WTC11 (cell line): ENCODE measurements at regions not wholly inside any gene's neighbourhood (a gene's known extent, or its start where the extent isn't known, plus 50 kb on each side); places are given as distances from the start of the nearest gene placed in this dataset.
"Not testable (repeated sequence)": the region's sequence is repeated elsewhere in the genome, so short reads cannot be mapped to it uniquely, and the experiment has no call there.

ENCODE experiments used
- ATAC-seq: fragments of 200-7000 bp; cut with Tn5 transposase; 2 replicates; pipeline ENCODE4 v1.10.0; 2021; ENCODE audit warnings: mild to moderate bottlenecking, moderate library complexity
- CTCF ChIA-PET: fragments of 300-600 bp; sonication (Branson Sonifier 250); formaldehyde crosslinking; loops from one replicate; lab custom pipeline; 2021; ENCODE audit warnings: antibody characterized with exemption; lab: Charles Lee
- POLR2A ChIA-PET: fragments of 350-600 bp; sonication (Branson Sonifier 250); formaldehyde crosslinking; loops from one replicate; lab custom pipeline; 2021; ENCODE audit warnings: antibody characterized with exemption; lab: Charles Lee
- DNase-seq: peaks from one replicate; pipeline ENCODE4 v3.0.0; 2021; ENCODE audit warnings: low spot score
- H3K27ac Mint-ChIP-seq: 2 replicates; pipeline ENCODE4 v1.8.0; 2021; ENCODE audit warnings: mixed read lengths
- H3K27me3 Mint-ChIP-seq: 2 replicates; pipeline ENCODE4 v1.8.0; 2021; ENCODE audit warnings: low read depth, mild to moderate bottlenecking, moderate library complexity, mixed read lengths
- H3K36me3 Mint-ChIP-seq: 2 replicates; pipeline ENCODE4 v1.8.0; 2021; ENCODE audit warnings: mixed read lengths
- H3K4me1 Mint-ChIP-seq: 2 replicates; pipeline ENCODE4 v1.8.0; 2022; ENCODE audit warnings: mixed read lengths
- H3K4me3 Mint-ChIP-seq: 2 replicates; pipeline ENCODE4 v1.8.0; 2021; ENCODE audit warnings: mild to moderate bottlenecking, moderate library complexity, mixed read lengths
- H3K9me3 Mint-ChIP-seq: 2 replicates; pipeline ENCODE4 v1.8.0; 2021; ENCODE audit warnings: mixed read lengths
- ATF6 ChIP-seq: sonication (generic); formaldehyde crosslinking; IDR thresholded peaks from 2 replicates; pipeline ENCODE4 v1.8.1; 2023; ENCODE audit warnings: mild to moderate bottlenecking, missing genetic modification reagents
- CREB1 ChIP-seq: sonication (generic); formaldehyde crosslinking; IDR thresholded peaks from 2 replicates; pipeline ENCODE4 v1.8.0; 2023; ENCODE audit warnings: mild to moderate bottlenecking, missing genetic modification reagents
- E2F1 ChIP-seq: sonication (generic); formaldehyde crosslinking; IDR thresholded peaks from 2 replicates; pipeline ENCODE4 v1.8.0; 2022; ENCODE audit warnings: mild to moderate bottlenecking, missing genetic modification reagents
- E2F5 ChIP-seq: sonication (generic); formaldehyde crosslinking; IDR thresholded peaks from 2 replicates; pipeline ENCODE4 v1.8.1; 2022; ENCODE audit warnings: mild to moderate bottlenecking, moderate library complexity, missing genetic modification reagents
- ELF4 ChIP-seq: sonication (generic); formaldehyde crosslinking; IDR thresholded peaks from 2 replicates; pipeline ENCODE4 v1.8.1; 2022; ENCODE audit warnings: low read depth, mild to moderate bottlenecking, moderate library complexity, missing genetic modification reagents
- EMX1 ChIP-seq: fragments of 250-450 bp; sonication (Bioruptor Pico); IDR thresholded peaks from 2 replicates; pipeline ENCODE4 v1.8.0; 2021; ENCODE audit warnings: mild to moderate bottlenecking
- ESRRA ChIP-seq: sonication (generic); formaldehyde crosslinking; IDR thresholded peaks from 2 replicates; pipeline ENCODE4 v1.8.1; 2022; ENCODE audit warnings: mild to moderate bottlenecking, missing genetic modification reagents, borderline replicate concordance
- GTF2I ChIP-seq: fragments of 250-450 bp; sonication (Bioruptor Pico); conservative IDR thresholded peaks from 2 replicates; pipeline ENCODE4 v1.4.0; 2021; ENCODE audit warnings: mild to moderate bottlenecking
- IRF1 ChIP-seq: sonication (generic); formaldehyde crosslinking; IDR thresholded peaks from 2 replicates; pipeline ENCODE4 v1.8.0; 2023; ENCODE audit warnings: missing genetic modification reagents
- JUN ChIP-seq: sonication (generic); formaldehyde crosslinking; IDR thresholded peaks from 2 replicates; pipeline ENCODE4 v1.8.0; 2023; ENCODE audit warnings: mild to moderate bottlenecking, missing genetic modification reagents
- OVOL2 ChIP-seq: fragments of 250-450 bp; sonication (Bioruptor Pico); IDR thresholded peaks from 2 replicates; pipeline ENCODE4 v1.9.0; 2021; ENCODE audit warnings: mild to moderate bottlenecking, borderline replicate concordance
- SMAD3 ChIP-seq: sonication (generic); formaldehyde crosslinking; IDR thresholded peaks from 2 replicates; pipeline ENCODE4 v1.8.0; 2022; ENCODE audit warnings: missing genetic modification reagents, mild to moderate bottlenecking, borderline replicate concordance
- SMAD4 ChIP-seq: sonication (generic); formaldehyde crosslinking; IDR thresholded peaks from 2 replicates; pipeline ENCODE4 v1.8.0; 2022; ENCODE audit warnings: mild to moderate bottlenecking, missing genetic modification reagents
- SP1 ChIP-seq: sonication (generic); formaldehyde crosslinking; conservative IDR thresholded peaks from 2 replicates; pipeline ENCODE4 v1.8.1; 2022; ENCODE audit warnings: missing genetic modification reagents
- ZNF121 ChIP-seq: sonication (generic); formaldehyde crosslinking; IDR thresholded peaks from 2 replicates; pipeline ENCODE4 v1.8.0; 2023; ENCODE audit warnings: missing genetic modification reagents
- ZNF138 ChIP-seq: sonication (generic); formaldehyde crosslinking; conservative IDR thresholded peaks from 2 replicates; pipeline ENCODE4 v1.8.1; 2022; ENCODE audit warnings: mild to moderate bottlenecking, moderate library complexity, missing genetic modification reagents
- ZNF219 ChIP-seq: sonication (generic); formaldehyde crosslinking; IDR thresholded peaks from 2 replicates; pipeline ENCODE4 v1.8.0; 2023; ENCODE audit warnings: missing genetic modification reagents, mild to moderate bottlenecking, borderline replicate concordance
- ZNF281 ChIP-seq: sonication (generic); formaldehyde crosslinking; IDR thresholded peaks from 2 replicates; pipeline ENCODE4 v1.8.0; 2023; ENCODE audit warnings: mild to moderate bottlenecking, missing genetic modification reagents

GRCh38 chr10:78465431-78465830 lies 431.8 kb downstream of the RPS24 start:
- peak; percentile 56 for ATAC-seq
- Mint-ChIP-seq H3K27ac (peak overlapping the region; percentile 63), H3K9me3 (peaks cover 11% of the 10 kb centered on the region), H3K4me1 (peaks cover 15% of the 10 kb centered on the region), H3K36me3 (peaks cover 9% of the 10 kb centered on the region), H3K4me3 (no peak overlapping the region)
- CTCF ChIA-PET: no interaction called here
- TF ChIP-seq ATF6 (CRISPR knock-in tag) (no peak), E2F1 (CRISPR knock-in tag) (no peak), IRF1 (CRISPR knock-in tag) (no peak), ZNF138 (CRISPR knock-in tag) (no peak), OVOL2 (CRISPR knock-in tag) (no peak)
- TF ChIP-seq, all 79 proteins: peak for 0
- POLR2A ChIA-PET: no interaction called here
- H3K27me3 Mint-ChIP-seq: no peaks in the 10 kb centered on the region
- DNase-seq: no peak

GRCh38 chr10:78467496-78468106 lies 433.9 kb downstream of the RPS24 start:
- TF ChIP-seq EMX1: no peak
- no peak for TF ChIP-seq JUN (CRISPR knock-in tag)
- no peak for TF ChIP-seq CREB1 (CRISPR knock-in tag)
- no peak for TF ChIP-seq ZNF219 (CRISPR knock-in tag)
- no peak for TF ChIP-seq ZNF281 (CRISPR knock-in tag)
- H3K4me1 Mint-ChIP-seq: peaks cover 26% of the 10 kb centered on the region
- DNase-seq (no peak), ATAC-seq (no peak)
- H3K4me3 Mint-ChIP-seq: no peak overlapping the region
- ChIA-PET CTCF (no interaction called here), POLR2A (no interaction called here)
- peaks cover 11% of the 10 kb centered on the region for H3K9me3 Mint-ChIP-seq
- H3K27ac Mint-ChIP-seq: no peak overlapping the region
- no peaks in the 10 kb centered on the region for H3K27me3 Mint-ChIP-seq
- H3K36me3 Mint-ChIP-seq: peaks cover 9% of the 10 kb centered on the region

GRCh38 chr10:78468731-78469130 lies 435.1 kb downstream of the RPS24 start:
- POLR2A ChIA-PET, DNase-seq, ATAC-seq, H3K27ac Mint-ChIP-seq, CTCF ChIA-PET, H3K27me3 Mint-ChIP-seq, H3K4me3 Mint-ChIP-seq, H3K36me3 Mint-ChIP-seq: not testable (repeated sequence)
- Mint-ChIP-seq H3K4me1 (peaks cover 35% of the 10 kb centered on the region), H3K9me3 (peaks cover 11% of the 10 kb centered on the region)

- ATAC-seq (no peak), DNase-seq (no peak)
- Mint-ChIP-seq H3K4me3 (no peak overlapping the region), H3K4me1 (peaks cover 26% of the 10 kb centered on the region), H3K27me3 (peaks cover 1% of the 10 kb centered on the region; the same call in 1 of the 2 replicates), H3K9me3 (peaks cover 11% of the 10 kb centered on the region), H3K36me3 (peaks cover 9% of the 10 kb centered on the region), H3K27ac (no peak overlapping the region)
- ChIA-PET CTCF (no interaction called here), POLR2A (no interaction called here)
- TF ChIP-seq ELF4 (CRISPR knock-in tag) (no peak), ZNF121 (CRISPR knock-in tag) (no peak), SP1 (CRISPR knock-in tag) (no peak), SMAD3 (CRISPR knock-in tag) (no peak), ESRRA (CRISPR knock-in tag) (no peak), SMAD4 (CRISPR knock-in tag) (no peak), GTF2I (CRISPR knock-in tag) (no peak), CREB1 (CRISPR knock-in tag) (no peak), E2F5 (CRISPR knock-in tag) (no peak), ATF6 (CRISPR knock-in tag) (no peak)
Observed at GRCh38 chr10:78470267-78471103, 436.8 kb downstream of the RPS24 start.
